ENCODE measurements at regions not wholly inside any gene's neighbourhood (a gene's known extent, or its start where the extent isn't known, plus 50 kb on each side); places are given as distances from the start of the nearest gene placed in this dataset.

DNA sequence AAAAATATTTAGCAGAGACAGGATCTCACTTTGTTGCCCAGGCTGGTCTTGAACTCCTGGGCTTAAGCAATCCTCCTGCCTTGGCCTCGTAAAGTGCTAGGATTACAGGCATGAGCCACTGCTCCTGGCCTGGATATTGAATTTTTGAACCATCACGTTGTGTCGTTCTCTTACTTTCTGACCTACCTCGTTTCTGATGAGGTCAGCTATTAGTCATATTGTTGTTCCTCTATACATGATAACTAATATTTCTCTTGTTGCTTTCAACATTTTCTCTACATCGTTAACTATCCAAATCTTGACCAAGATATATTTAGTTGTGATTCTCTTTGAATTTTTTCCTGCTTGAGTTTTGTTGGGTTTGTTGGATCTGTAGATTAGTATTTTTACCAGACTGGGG lies 541.3 kb upstream of the SOX11 start:
- DNase-seq (ENCODE audit: low read depth), result no peak
- TF ChIP-seq, protein P1, sequence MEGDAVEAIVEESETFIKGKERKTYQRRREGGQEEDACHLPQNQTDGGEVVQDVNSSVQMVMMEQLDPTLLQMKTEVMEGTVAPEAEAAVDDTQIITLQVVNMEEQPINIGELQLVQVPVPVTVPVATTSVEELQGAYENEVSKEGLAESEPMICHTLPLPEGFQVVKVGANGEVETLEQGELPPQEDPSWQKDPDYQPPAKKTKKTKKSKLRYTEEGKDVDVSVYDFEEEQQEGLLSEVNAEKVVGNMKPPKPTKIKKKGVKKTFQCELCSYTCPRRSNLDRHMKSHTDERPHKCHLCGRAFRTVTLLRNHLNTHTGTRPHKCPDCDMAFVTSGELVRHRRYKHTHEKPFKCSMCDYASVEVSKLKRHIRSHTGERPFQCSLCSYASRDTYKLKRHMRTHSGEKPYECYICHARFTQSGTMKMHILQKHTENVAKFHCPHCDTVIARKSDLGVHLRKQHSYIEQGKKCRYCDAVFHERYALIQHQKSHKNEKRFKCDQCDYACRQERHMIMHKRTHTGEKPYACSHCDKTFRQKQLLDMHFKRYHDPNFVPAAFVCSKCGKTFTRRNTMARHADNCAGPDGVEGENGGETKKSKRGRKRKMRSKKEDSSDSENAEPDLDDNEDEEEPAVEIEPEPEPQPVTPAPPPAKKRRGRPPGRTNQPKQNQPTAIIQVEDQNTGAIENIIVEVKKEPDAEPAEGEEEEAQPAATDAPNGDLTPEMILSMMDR (conservative IDR thresholded peaks at IDR 0.05; ENCODE audit: low read depth, low read length), result no peak
- H3K4me3 ChIP-seq (ENCODE audit: low read depth, low read length), result no peak overlapping the region

- peak; percentile 79 for DNase-seq (ENCODE audit: low read depth)
- H3K4me3 ChIP-seq (ENCODE audit: low read depth, low read length), result no peak overlapping the region
- TF ChIP-seq, protein P1 (conservative IDR thresholded peaks at IDR 0.05; ENCODE audit: low read depth, low read length), result no peak
Measured at GRCh38 chr2:5164776-5165525, 527.2 kb upstream of the SOX11 start.

- no peak overlapping the region for H3K4me3 ChIP-seq (ENCODE audit: low read depth, low read length)
- DNase-seq (ENCODE audit: low read depth), result no peak
- TF ChIP-seq, protein P1 (conservative IDR thresholded peaks at IDR 0.05; ENCODE audit: low read depth, low read length), result no peak
Measured at GRCh38 chr2:5172923-5173322, 519.3 kb upstream of the SOX11 start.

- TF ChIP-seq, protein P1 (conservative IDR thresholded peaks at IDR 0.05; ENCODE audit: low read depth, low read length), result no peak
Measured at GRCh38 chr2:5173876-5174535, 518.2 kb upstream of the SOX11 start.

DNA sequence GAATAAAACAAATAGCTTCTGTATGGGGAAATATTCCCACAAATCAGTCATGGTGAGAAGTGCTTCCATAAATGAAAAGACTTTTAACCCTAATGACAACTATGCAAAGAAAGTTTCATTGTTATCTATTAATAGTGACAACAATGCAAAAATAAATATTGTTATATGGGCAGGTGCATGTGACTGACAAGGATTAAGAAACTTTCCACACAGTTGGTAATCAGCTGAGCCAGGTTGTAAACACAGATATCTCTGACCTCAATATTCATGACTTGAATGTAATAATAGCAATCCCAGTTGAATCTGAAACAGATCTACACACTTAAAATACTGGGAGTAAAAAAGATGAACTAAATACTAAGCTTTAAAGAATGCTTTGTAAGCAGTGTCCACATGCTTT lies 517.0 kb upstream of the SOX11 start:
- no peak for DNase-seq (ENCODE audit: low read depth)
- TF ChIP-seq, protein P1 (conservative IDR thresholded peaks at IDR 0.05; ENCODE audit: low read depth, low read length), result no peak
- H3K4me3 ChIP-seq (ENCODE audit: low read depth, low read length), result no peak overlapping the region

More at GRCh38 chr2:5173876-5174535, 518.2 kb upstream of the SOX11 start:
- no peak overlapping the region for H3K4me3 ChIP-seq (ENCODE audit: low read depth, low read length)
- DNase-seq (ENCODE audit: low read depth), result no peak

DNA sequence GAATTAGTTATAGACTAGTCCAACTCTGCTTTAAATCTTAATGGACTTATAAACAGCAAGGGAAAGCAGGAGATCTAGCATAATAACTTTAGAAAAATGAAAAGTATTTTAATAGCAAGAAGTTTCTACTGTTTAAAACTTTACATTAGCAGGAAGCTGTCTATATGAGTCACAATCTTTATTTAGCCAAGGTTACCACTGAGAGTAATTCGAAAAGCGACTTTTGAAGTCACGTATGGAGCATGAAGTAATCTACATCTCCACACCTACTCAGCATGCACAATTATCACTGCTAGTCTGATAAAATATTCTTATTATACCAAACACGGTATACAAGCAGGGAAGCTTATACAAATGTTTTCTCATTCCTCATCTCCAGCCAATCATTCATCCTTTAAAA lies 515.4 kb upstream of the SOX11 start:
- peak; percentile 39 for DNase-seq (ENCODE audit: low read depth)
- TF ChIP-seq, protein P1 (conservative IDR thresholded peaks at IDR 0.05; ENCODE audit: low read depth, low read length), result no peak
- no peak overlapping the region for H3K4me3 ChIP-seq (ENCODE audit: low read depth, low read length)

Data from choroid plexus epithelial cell (primary cell).